ENCODE measurements at regions not wholly inside any gene's neighbourhood (a gene's known extent, or its start where the extent isn't known, plus 50 kb on each side); places are given as distances from the start of the nearest gene placed in this dataset.

GRCh38 chr11:15768321-15768720, 588.0 kb downstream of the SOX6 start:
- Histone ChIP-seq H2BK20ac (ENCODE audit: low read depth, low read length, poor library complexity, severe bottlenecking) (no peak overlapping the region), H3K18ac (ENCODE audit: insufficient read length, low read depth, low read length) (no peak overlapping the region), H2BK120ac (ENCODE audit: low read depth, low read length, poor library complexity, severe bottlenecking) (no peak overlapping the region), H2AFZ (ENCODE audit: low read length) (no peak overlapping the region), H3K9ac (ENCODE audit: extremely low read depth, insufficient read length, low read length) (no peak overlapping the region), H2BK5ac (ENCODE audit: insufficient read length, low read length) (no peak overlapping the region), H3K23me2 (ENCODE audit: insufficient read length, low read depth, low read length, poor library complexity, severe bottlenecking) (no peaks in the 10 kb centered on the region), H3T11ph (ENCODE audit: low read length) (no peak overlapping the region), H4K8ac (replicated peaks; ENCODE audit: insufficient read length, low read depth, low read length) (no peak overlapping the region), H2AK5ac (ENCODE audit: insufficient read length, low read length) (no peak overlapping the region), H4K91ac (ENCODE audit: insufficient read length, low read depth, low read length) (no peak overlapping the region), H3K4me2 (ENCODE audit: insufficient read depth, insufficient read length, low read length) (no peak overlapping the region), H4K5ac (ENCODE audit: insufficient read length, low read depth, low read length) (no peak overlapping the region), H3K14ac (ENCODE audit: insufficient read depth, low read length) (no peak overlapping the region), H3K56ac (ENCODE audit: insufficient read length, low read depth, low read length) (no peak overlapping the region), H2BK15ac (ENCODE audit: low read depth, low read length) (no peak overlapping the region), H3K23ac (ENCODE audit: insufficient read length, low read depth, low read length) (no peak overlapping the region), H3K4me1 (ENCODE audit: insufficient read depth, low read length) (no peaks in the 10 kb centered on the region), H3K27ac (ENCODE audit: insufficient read length, low read depth, low read length) (no peak overlapping the region), H3K79me1 (ENCODE audit: insufficient read depth, low read depth, low read length, poor library complexity, severe bottlenecking) (no peaks in the 10 kb centered on the region), H3K79me2 (ENCODE audit: insufficient read depth, low read length) (no peaks in the 10 kb centered on the region), H3K4ac (ENCODE audit: low read depth, low read length) (no peak overlapping the region), H3K9me3 (ENCODE audit: control insufficient read depth, low read depth, low read length) (no peaks in the 10 kb centered on the region), H4K20me1 (ENCODE audit: control insufficient read depth, insufficient read depth, insufficient read length) (no peaks in the 10 kb centered on the region), H3K27me3 (ENCODE audit: insufficient read depth, low read length) (no peaks in the 10 kb centered on the region), H2BK12ac (ENCODE audit: insufficient read length, low read depth, low read length) (no peak overlapping the region)
- Mint-ChIP-seq H3K36me3 (ENCODE audit: insufficient read depth in 1 of 3, low read depth in 3 of 3) (no peaks in the 10 kb centered on the region; a peak in 1 of 7 replicates), H3K27ac (no peak overlapping the region), H3K27me3 (ENCODE audit: low read depth) (no peaks in the 10 kb centered on the region; the same call in none of the 2 replicates), H3K9me3 (peaks cover 0 to 5% of the 10 kb centered on the region in 2 experiments; a peak in 2 of 5 replicates), H3K4me3 (no peak overlapping the region), H3K4me1 (peaks cover 0 to 2% of the 10 kb centered on the region in 2 experiments; a peak in 1 of 4 replicates)
- whole genome bisulfite sequencing (ENCODE audit: extremely low coverage, insufficient read length, low lambda C conversion rate) = no CpG with 5 or more reads among the region's 5 CpGs
- DNase-seq = no peak
- no peak for TF ChIP-seq CTCF (conservative IDR thresholded peaks at IDR 0.05)

All from H9 (cell line).